ENCODE measurements at regions not wholly inside any gene's neighbourhood (a gene's known extent, or its start where the extent isn't known, plus 50 kb on each side); places are given as distances from the start of the nearest gene placed in this dataset.

- no peaks in the 10 kb centered on the region for H3K4me1 ChIP-seq (ENCODE audit: control insufficient read depth in 2 of 2, insufficient read depth in 2 of 2, low read length in 2 of 2)
- WGBS = 46% methylated on average over 3 of the region's 3 CpGs
- no peaks in the 10 kb centered on the region for H3K36me3 ChIP-seq (ENCODE audit: control insufficient read depth in 2 of 2, insufficient read depth in 2 of 2, low read length in 1 of 2)
- H3K9me3 ChIP-seq (ENCODE audit: control insufficient read depth in 2 of 2, insufficient read depth in 1 of 2, low read length in 1 of 2) = no peaks in the 10 kb centered on the region
- H3K27ac ChIP-seq (ENCODE audit: low read depth in 1 of 2, low read length in 1 of 2) = no peak overlapping the region
- H3K27me3 ChIP-seq (ENCODE audit: control insufficient read depth in 2 of 2, insufficient read depth in 1 of 2, low read length in 1 of 2) = no peaks in the 10 kb centered on the region
- no peak for DNase-seq (ENCODE audit: low read depth in 6 of 9, low spot score in 9 of 9)
- H3K4me3 ChIP-seq (ENCODE audit: low read length in 2 of 2) = no peak overlapping the region
Observed at GRCh38 chr14:81681541-81681940, 147.9 kb upstream of the SEL1L start.

- 58% methylated on average over 1 of the region's 1 CpG for WGBS
- H3K4me1 ChIP-seq (ENCODE audit: control insufficient read depth in 2 of 2, insufficient read depth in 2 of 2, low read length in 2 of 2) = no peaks in the 10 kb centered on the region
- H3K36me3 ChIP-seq (ENCODE audit: control insufficient read depth in 2 of 2, insufficient read depth in 2 of 2, low read length in 1 of 2) = no peaks in the 10 kb centered on the region
- no peaks in the 10 kb centered on the region for H3K9me3 ChIP-seq (ENCODE audit: control insufficient read depth in 2 of 2, insufficient read depth in 1 of 2, low read length in 1 of 2)
- no peaks in the 10 kb centered on the region for H3K27me3 ChIP-seq (ENCODE audit: control insufficient read depth in 2 of 2, insufficient read depth in 1 of 2, low read length in 1 of 2)
- no peak overlapping the region for H3K27ac ChIP-seq (ENCODE audit: low read depth in 1 of 2, low read length in 1 of 2)
- DNase-seq (ENCODE audit: low read depth in 6 of 9, low spot score in 9 of 9) = no peak
- H3K4me3 ChIP-seq (ENCODE audit: low read length in 2 of 2) = no peak overlapping the region
Observed at GRCh38 chr14:81682134-81682533, 148.5 kb upstream of the SEL1L start.

- no peak for DNase-seq (ENCODE audit: low read depth in 6 of 9, low spot score in 9 of 9)
- Histone ChIP-seq H3K9me3 (ENCODE audit: control insufficient read depth in 2 of 2, insufficient read depth in 1 of 2, low read length in 1 of 2) (no peaks in the 10 kb centered on the region), H3K36me3 (ENCODE audit: control insufficient read depth in 2 of 2, insufficient read depth in 2 of 2, low read length in 1 of 2) (no peaks in the 10 kb centered on the region), H3K27me3 (ENCODE audit: control insufficient read depth in 2 of 2, insufficient read depth in 1 of 2, low read length in 1 of 2) (no peaks in the 10 kb centered on the region), H3K4me3 (ENCODE audit: low read length in 2 of 2) (no peak overlapping the region), H3K4me1 (ENCODE audit: control insufficient read depth in 2 of 2, insufficient read depth in 2 of 2, low read length in 2 of 2) (no peaks in the 10 kb centered on the region), H3K27ac (ENCODE audit: low read depth in 1 of 2, low read length in 1 of 2) (no peak overlapping the region)
- WGBS = 74% methylated on average over 2 of the region's 2 CpGs
Observed at GRCh38 chr14:81682701-81683100, 149.0 kb upstream of the SEL1L start.

- DNase-seq (ENCODE audit: low read depth in 6 of 9, low spot score in 9 of 9) = no peak
- WGBS = 93% methylated on average over 1 of the region's 1 CpG
- H3K9me3 ChIP-seq (ENCODE audit: control insufficient read depth in 2 of 2, insufficient read depth in 1 of 2, low read length in 1 of 2) = no peaks in the 10 kb centered on the region
Observed at GRCh38 chr14:81684696-81685095, 151.0 kb upstream of the SEL1L start.

GRCh38 chr14:81686512-81686911 is 152.9 kb upstream of the SEL1L start:
- Histone ChIP-seq H3K9me3 (ENCODE audit: control insufficient read depth in 2 of 2, insufficient read depth in 1 of 2, low read length in 1 of 2) (no peaks in the 10 kb centered on the region), H3K36me3 (ENCODE audit: control insufficient read depth in 2 of 2, insufficient read depth in 2 of 2, low read length in 1 of 2) (no peaks in the 10 kb centered on the region), H3K4me3 (ENCODE audit: low read length in 2 of 2) (no peak overlapping the region), H3K4me1 (ENCODE audit: control insufficient read depth in 2 of 2, insufficient read depth in 2 of 2, low read length in 2 of 2) (no peaks in the 10 kb centered on the region), H3K27ac (ENCODE audit: low read depth in 1 of 2, low read length in 1 of 2) (no peak overlapping the region), H3K27me3 (ENCODE audit: control insufficient read depth in 2 of 2, insufficient read depth in 1 of 2, low read length in 1 of 2) (no peaks in the 10 kb centered on the region)
- no peak for DNase-seq (ENCODE audit: low read depth in 6 of 9, low spot score in 9 of 9)
- 73% methylated on average over 4 of the region's 4 CpGs for WGBS

More at GRCh38 chr14:81684696-81685095, 151.0 kb upstream of the SEL1L start:
- Histone ChIP-seq H3K36me3 (ENCODE audit: control insufficient read depth in 2 of 2, insufficient read depth in 2 of 2, low read length in 1 of 2) (no peaks in the 10 kb centered on the region), H3K4me1 (ENCODE audit: control insufficient read depth in 2 of 2, insufficient read depth in 2 of 2, low read length in 2 of 2) (no peaks in the 10 kb centered on the region), H3K27ac (ENCODE audit: low read depth in 1 of 2, low read length in 1 of 2) (no peak overlapping the region), H3K4me3 (ENCODE audit: low read length in 2 of 2) (no peak overlapping the region), H3K27me3 (ENCODE audit: control insufficient read depth in 2 of 2, insufficient read depth in 1 of 2, low read length in 1 of 2) (no peaks in the 10 kb centered on the region)

GRCh38 chr14:81691931-81692330 is 158.3 kb upstream of the SEL1L start:
- Histone ChIP-seq H3K27me3 (ENCODE audit: control insufficient read depth in 2 of 2, insufficient read depth in 1 of 2, low read length in 1 of 2) (no peaks in the 10 kb centered on the region), H3K4me1 (ENCODE audit: control insufficient read depth in 2 of 2, insufficient read depth in 2 of 2, low read length in 2 of 2) (no peaks in the 10 kb centered on the region), H3K4me3 (ENCODE audit: low read length in 2 of 2) (no peak overlapping the region), H3K27ac (ENCODE audit: low read depth in 1 of 2, low read length in 1 of 2) (no peak overlapping the region), H3K9me3 (ENCODE audit: control insufficient read depth in 2 of 2, insufficient read depth in 1 of 2, low read length in 1 of 2) (no peaks in the 10 kb centered on the region), H3K36me3 (ENCODE audit: control insufficient read depth in 2 of 2, insufficient read depth in 2 of 2, low read length in 1 of 2) (no peaks in the 10 kb centered on the region)
- no peak for DNase-seq (ENCODE audit: low read depth in 6 of 9, low spot score in 9 of 9)
- 94% methylated on average over 3 of the region's 3 CpGs for WGBS

DNA sequence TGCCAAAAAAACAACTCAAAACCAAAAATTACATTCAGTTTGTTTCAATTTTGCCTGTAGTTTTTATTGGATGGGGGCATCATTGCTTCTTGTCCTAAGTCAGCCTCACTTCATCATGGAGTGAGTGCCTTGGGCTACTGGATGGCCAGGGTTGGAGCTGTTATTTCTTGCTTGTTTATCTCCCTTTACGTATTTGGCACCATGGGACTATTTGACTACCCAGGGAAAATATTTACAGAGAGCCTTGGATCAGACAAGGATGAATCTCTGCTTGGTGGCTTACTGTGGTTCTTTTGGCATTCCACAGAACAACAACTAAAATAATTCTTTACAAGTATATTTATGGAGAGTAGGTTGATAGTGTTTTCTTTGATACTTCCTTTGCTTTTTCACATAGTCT is 160.8 kb upstream of the SEL1L start:
- Histone ChIP-seq H3K27ac (ENCODE audit: low read depth in 1 of 2, low read length in 1 of 2) (no peak overlapping the region), H3K9me3 (ENCODE audit: control insufficient read depth in 2 of 2, insufficient read depth in 1 of 2, low read length in 1 of 2) (no peaks in the 10 kb centered on the region), H3K27me3 (ENCODE audit: control insufficient read depth in 2 of 2, insufficient read depth in 1 of 2, low read length in 1 of 2) (no peaks in the 10 kb centered on the region), H3K4me1 (ENCODE audit: control insufficient read depth in 2 of 2, insufficient read depth in 2 of 2, low read length in 2 of 2) (no peaks in the 10 kb centered on the region), H3K4me3 (ENCODE audit: low read length in 2 of 2) (no peak overlapping the region), H3K36me3 (ENCODE audit: control insufficient read depth in 2 of 2, insufficient read depth in 2 of 2, low read length in 1 of 2) (no peaks in the 10 kb centered on the region)
- WGBS = 93% methylated on average over 1 of the region's 1 CpG
- DNase-seq (ENCODE audit: low read depth in 6 of 9, low spot score in 9 of 9) = no peak

GRCh38 chr14:81709681-81710080 is 176.0 kb upstream of the SEL1L start:
- Histone ChIP-seq H3K27ac (ENCODE audit: low read depth in 1 of 2, low read length in 1 of 2) (no peak overlapping the region), H3K27me3 (ENCODE audit: control insufficient read depth in 2 of 2, insufficient read depth in 1 of 2, low read length in 1 of 2) (no peaks in the 10 kb centered on the region), H3K9me3 (ENCODE audit: control insufficient read depth in 2 of 2, insufficient read depth in 1 of 2, low read length in 1 of 2) (no peaks in the 10 kb centered on the region), H3K4me3 (ENCODE audit: low read length in 2 of 2) (no peak overlapping the region), H3K4me1 (ENCODE audit: control insufficient read depth in 2 of 2, insufficient read depth in 2 of 2, low read length in 2 of 2) (no peaks in the 10 kb centered on the region), H3K36me3 (ENCODE audit: control insufficient read depth in 2 of 2, insufficient read depth in 2 of 2, low read length in 1 of 2) (no peaks in the 10 kb centered on the region)
- DNase-seq (ENCODE audit: low read depth in 6 of 9, low spot score in 9 of 9) = no peak
- WGBS = 67% methylated on average over 6 of the region's 6 CpGs

GRCh38 chr14:81710232-81710845 is 176.7 kb upstream of the SEL1L start:
- Histone ChIP-seq H3K9me3 (ENCODE audit: control insufficient read depth in 2 of 2, insufficient read depth in 1 of 2, low read length in 1 of 2) (no peaks in the 10 kb centered on the region), H3K27me3 (ENCODE audit: control insufficient read depth in 2 of 2, insufficient read depth in 1 of 2, low read length in 1 of 2) (no peaks in the 10 kb centered on the region), H3K4me1 (ENCODE audit: control insufficient read depth in 2 of 2, insufficient read depth in 2 of 2, low read length in 2 of 2) (no peaks in the 10 kb centered on the region), H3K36me3 (ENCODE audit: control insufficient read depth in 2 of 2, insufficient read depth in 2 of 2, low read length in 1 of 2) (no peaks in the 10 kb centered on the region), H3K4me3 (ENCODE audit: low read length in 2 of 2) (no peak overlapping the region), H3K27ac (ENCODE audit: low read depth in 1 of 2, low read length in 1 of 2) (no peak overlapping the region)
- peak in 3 of 9 donors; percentile 0 to 23 (median 8) for DNase-seq (ENCODE audit: low read depth in 6 of 9, low spot score in 9 of 9)
- 50% methylated on average over 2 of the region's 2 CpGs for WGBS

- H3K27me3 ChIP-seq (ENCODE audit: control insufficient read depth in 2 of 2, insufficient read depth in 1 of 2, low read length in 1 of 2) = no peaks in the 10 kb centered on the region
- no peak overlapping the region for H3K27ac ChIP-seq (ENCODE audit: low read depth in 1 of 2, low read length in 1 of 2)
- H3K9me3 ChIP-seq (ENCODE audit: control insufficient read depth in 2 of 2, insufficient read depth in 1 of 2, low read length in 1 of 2) = no peaks in the 10 kb centered on the region
- no peak overlapping the region for H3K4me3 ChIP-seq (ENCODE audit: low read length in 2 of 2)
- 80% methylated on average over 1 of the region's 1 CpG for WGBS
- no peaks in the 10 kb centered on the region for H3K4me1 ChIP-seq (ENCODE audit: control insufficient read depth in 2 of 2, insufficient read depth in 2 of 2, low read length in 2 of 2)
- no peaks in the 10 kb centered on the region for H3K36me3 ChIP-seq (ENCODE audit: control insufficient read depth in 2 of 2, insufficient read depth in 2 of 2, low read length in 1 of 2)
- DNase-seq (ENCODE audit: low read depth in 6 of 9, low spot score in 9 of 9) = no peak
Observed at GRCh38 chr14:81715731-81716130, 182.1 kb upstream of the SEL1L start.

Data from thymus (tissue), 11 donors.